Ovary (tissue), 3 donors: ENCODE measurements at regions not wholly inside any gene's neighbourhood (a gene's known extent, or its start where the extent isn't known, plus 50 kb on each side); places are given as distances from the start of the nearest gene placed in this dataset.

Source experiments
- CTCF ChIP-seq, 3 donors: fragments of 450-650 bp in 2 of 3; fragments of 200-600 bp in 1 of 3; IDR thresholded peaks; one replicate each; pipeline versions ENCODE4 v1.5.1 to v1.8.0; 2016 to 2022; ENCODE audit warnings: antibody characterized with exemption in 3 of 3, mild to moderate bottlenecking in 1 of 3
- POLR2A ChIP-seq: fragments of 450-650 bp; IDR thresholded peaks from one replicate; pipeline ENCODE4 v1.6.1; 2017; ENCODE audit warnings: antibody characterized with exemption, mild to moderate bottlenecking, moderate library complexity
- donor health status: DM: no; HTN: no; CAD: no.

GRCh38 chr5:96080557-96080956, 118.9 kb upstream of the ELL2 start:
- TF ChIP-seq CTCF (IDR thresholded peaks at IDR 0.05) (no peak), POLR2A (no peak)
